Astrocyte (in vitro differentiated cells and primary cell): ENCODE measurements at regions not wholly inside any gene's neighbourhood (a gene's known extent, or its start where the extent isn't known, plus 50 kb on each side); places are given as distances from the start of the nearest gene placed in this dataset.

ENCODE experiments used
- DNase-seq: peaks from one replicate; pipeline ENCODE4 v3.0.0-alpha.2; 2010; ENCODE audit warnings: low read depth
- FAIRE-seq: peaks from 2 replicates; lab custom pipeline; 2011; peaks lifted over from hg19 to GRCh38; lab: Jason Lieb, UNC
- H2AFZ ChIP-seq: 2 replicates; pipeline ENCODE4 v1.6.0; 2012; ENCODE audit warnings: low read depth, low read length, inconsistent platforms
- H3K27ac ChIP-seq: 2 replicates; pipeline ENCODE4 v1.5.1; 2011; ENCODE audit warnings: low read depth, low read length, inconsistent platforms
- H3K27me3 ChIP-seq: 2 replicates; pipeline ENCODE4 v1.6.0; 2011; ENCODE audit warnings: low read length, inconsistent platforms; ENCODE audit not compliant: insufficient read depth
- H3K36me3 ChIP-seq: 2 replicates; pipeline ENCODE4 v1.5.1; 2011; ENCODE audit warnings: low read length, inconsistent platforms; ENCODE audit not compliant: insufficient read depth
- H3K4me1 ChIP-seq: 2 replicates; pipeline ENCODE4 v1.5.1; 2011; ENCODE audit warnings: low read length, inconsistent platforms; ENCODE audit not compliant: insufficient read depth
- H3K4me2 ChIP-seq: 2 replicates; pipeline ENCODE4 v1.6.0; 2012; ENCODE audit warnings: low read length, inconsistent platforms
- H3K4me3 ChIP-seq: 2 replicates; pipeline ENCODE4 v1.5.1; 2011; ENCODE audit warnings: low read depth, mild to moderate bottlenecking, low read length, inconsistent platforms; ENCODE audit not compliant: insufficient read depth
- H3K79me2 ChIP-seq: 2 replicates; pipeline ENCODE4 v1.6.0; 2012; ENCODE audit warnings: mild to moderate bottlenecking, low read length, inconsistent platforms; ENCODE audit not compliant: insufficient read depth
- H3K9ac ChIP-seq: 2 replicates; pipeline ENCODE4 v1.6.0; 2012; ENCODE audit warnings: mild to moderate bottlenecking, low read length, inconsistent platforms
- H3K9me3 ChIP-seq: 2 replicates; pipeline ENCODE4 v1.5.1; 2012; ENCODE audit warnings: low read depth, mild to moderate bottlenecking, low read length, inconsistent platforms; ENCODE audit not compliant: insufficient read depth
- H4K20me1 ChIP-seq: 2 replicates; pipeline ENCODE4 v1.6.0; 2012; ENCODE audit warnings: low read length, inconsistent platforms; ENCODE audit not compliant: insufficient read depth
- H3K27ac Mint-ChIP-seq: one replicate; pipeline ENCODE4 v1.8.0; 2021; ENCODE audit warnings: mild to moderate bottlenecking, mixed read lengths; ENCODE audit not compliant: unreplicated experiment
- H3K27me3 Mint-ChIP-seq: one replicate; pipeline ENCODE4 v1.8.0; 2021; ENCODE audit warnings: low read depth, mixed read lengths; ENCODE audit not compliant: unreplicated experiment
- H3K36me3 Mint-ChIP-seq: one replicate; pipeline ENCODE4 v1.8.0; 2021; ENCODE audit warnings: low read depth, mixed read lengths; ENCODE audit not compliant: unreplicated experiment
- H3K4me1 Mint-ChIP-seq: one replicate; pipeline ENCODE4 v1.8.0; 2021; ENCODE audit warnings: low read depth, mixed read lengths; ENCODE audit not compliant: unreplicated experiment
- H3K4me3 Mint-ChIP-seq: one replicate; pipeline ENCODE4 v1.8.0; 2021; ENCODE audit warnings: mild to moderate bottlenecking, moderate library complexity, mixed read lengths; ENCODE audit not compliant: unreplicated experiment
- H3K9me3 Mint-ChIP-seq: one replicate; pipeline ENCODE4 v1.8.0; 2021; ENCODE audit warnings: mild to moderate bottlenecking, mixed read lengths; ENCODE audit not compliant: unreplicated experiment
- CTCF ChIP-seq: IDR thresholded peaks from 2 replicates; pipeline ENCODE4 v1.5.1; 2011; ENCODE audit warnings: low read depth, mild to moderate bottlenecking, inconsistent platforms, low read length, moderate library complexity; ENCODE audit not compliant: insufficient read depth
- EZH2 ChIP-seq: IDR thresholded peaks from 2 replicates; pipeline ENCODE4 v1.6.1; 2012; ENCODE audit warnings: mild to moderate bottlenecking, low read length, inconsistent platforms; ENCODE audit not compliant: insufficient read depth

- H4K20me1 ChIP-seq = no peaks in the 10 kb centered on the region
- H3K9me3 Mint-ChIP-seq = no peaks in the 10 kb centered on the region
- no peaks in the 10 kb centered on the region for H3K36me3 ChIP-seq
- no peaks in the 10 kb centered on the region for H3K79me2 ChIP-seq
- DNase-seq = no peak
- H2AFZ ChIP-seq = no peak overlapping the region
- no peak overlapping the region for H3K4me3 Mint-ChIP-seq
- no peak overlapping the region for H3K9ac ChIP-seq
- H3K27me3 ChIP-seq = no peaks in the 10 kb centered on the region
- peaks cover 5% of the 10 kb centered on the region for H3K4me1 Mint-ChIP-seq
- H3K27me3 Mint-ChIP-seq = peaks cover 5% of the 10 kb centered on the region
- H3K4me2 ChIP-seq = no peak overlapping the region
- H3K27ac ChIP-seq = no peak overlapping the region
- H3K36me3 Mint-ChIP-seq = no peaks in the 10 kb centered on the region
- H3K27ac Mint-ChIP-seq = no peak overlapping the region
- no peak for FAIRE-seq
- no peaks in the 10 kb centered on the region for H3K9me3 ChIP-seq
- H3K4me3 ChIP-seq = no peak overlapping the region
- H3K4me1 ChIP-seq = no peaks in the 10 kb centered on the region
- TF ChIP-seq EZH2 = no peak
- no peak for TF ChIP-seq CTCF
Measured at GRCh38 chr5:158324236-158324635, 465.3 kb upstream of the CLINT1 start.

- Histone ChIP-seq H3K4me1 (no peaks in the 10 kb centered on the region), H3K79me2 (no peaks in the 10 kb centered on the region), H3K36me3 (no peaks in the 10 kb centered on the region), H3K27me3 (no peaks in the 10 kb centered on the region), H3K4me2 (no peak overlapping the region), H3K4me3 (no peak overlapping the region), H2AFZ (no peak overlapping the region), H3K27ac (no peak overlapping the region), H4K20me1 (no peaks in the 10 kb centered on the region), H3K9me3 (no peaks in the 10 kb centered on the region), H3K9ac (no peak overlapping the region)
- Mint-ChIP-seq H3K36me3 (no peaks in the 10 kb centered on the region), H3K9me3 (no peaks in the 10 kb centered on the region), H3K27ac (no peak overlapping the region), H3K4me1 (peaks cover 5% of the 10 kb centered on the region), H3K27me3 (peaks cover 8% of the 10 kb centered on the region), H3K4me3 (no peak overlapping the region)
- TF ChIP-seq CTCF = no peak
- TF ChIP-seq EZH2 = no peak
- no peak for DNase-seq
- no peak for FAIRE-seq
Measured at GRCh38 chr5:158322620-158323019, 463.7 kb upstream of the CLINT1 start.

GRCh38 chr5:158320934-158321333 is 462.0 kb upstream of the CLINT1 start:
- Histone ChIP-seq H3K9ac (no peak overlapping the region), H3K27me3 (no peaks in the 10 kb centered on the region), H4K20me1 (no peaks in the 10 kb centered on the region), H2AFZ (no peak overlapping the region), H3K9me3 (no peaks in the 10 kb centered on the region), H3K4me2 (no peak overlapping the region), H3K79me2 (no peaks in the 10 kb centered on the region), H3K4me3 (no peak overlapping the region), H3K36me3 (no peaks in the 10 kb centered on the region), H3K27ac (no peak overlapping the region), H3K4me1 (no peaks in the 10 kb centered on the region)
- H3K4me1 Mint-ChIP-seq = peaks cover 5% of the 10 kb centered on the region
- H3K9me3 Mint-ChIP-seq = no peaks in the 10 kb centered on the region
- DNase-seq = no peak
- no peak for TF ChIP-seq CTCF
- TF ChIP-seq EZH2 = no peak
- H3K36me3 Mint-ChIP-seq = no peaks in the 10 kb centered on the region
- H3K4me3 Mint-ChIP-seq = no peak overlapping the region
- no peak overlapping the region for H3K27ac Mint-ChIP-seq
- peaks cover 9% of the 10 kb centered on the region for H3K27me3 Mint-ChIP-seq
- no peak for FAIRE-seq
